ENCODE measurements at regions not wholly inside any gene's neighbourhood (a gene's known extent, or its start where the extent isn't known, plus 50 kb on each side); places are given as distances from the start of the nearest gene placed in this dataset.

- TF ChIP-seq CTCF (IDR thresholded peaks at IDR 0.05) (no peak), POLR2A (IDR thresholded peaks at IDR 0.05) (no peak)
These were observed 102.5 kb upstream of the SPANXN4 start for GRCh38 chrX:142923201-142923600.

All from right lobe of liver (tissue), 4 donors.